A673 (cell line): ENCODE measurements at regions not wholly inside any gene's neighbourhood (a gene's known extent, or its start where the extent isn't known, plus 50 kb on each side); places are given as distances from the start of the nearest gene placed in this dataset.

Experiments
- EZH2 ChIP-seq: fragments of 200-600 bp; sonication (generic); IDR thresholded peaks from 2 replicates; pipeline ENCODE4 v1.6.1; 2017; ENCODE audit warnings: borderline replicate concordance, low read depth, mild to moderate bottlenecking, mixed read lengths, antibody characterized with exemption, low read length; ENCODE audit not compliant: poor library complexity, severe bottlenecking
- TF ChIP-seq, protein P1 (sequence below): fragments of 300-800, 200-600 bp; sonication (generic); conservative IDR thresholded peaks from 2 replicates; pipeline ENCODE4 v1.5.1; 2017; ENCODE audit warnings: low read depth, mild to moderate bottlenecking, antibody characterized with exemption, low read length, moderate library complexity, mixed read lengths

DNA sequence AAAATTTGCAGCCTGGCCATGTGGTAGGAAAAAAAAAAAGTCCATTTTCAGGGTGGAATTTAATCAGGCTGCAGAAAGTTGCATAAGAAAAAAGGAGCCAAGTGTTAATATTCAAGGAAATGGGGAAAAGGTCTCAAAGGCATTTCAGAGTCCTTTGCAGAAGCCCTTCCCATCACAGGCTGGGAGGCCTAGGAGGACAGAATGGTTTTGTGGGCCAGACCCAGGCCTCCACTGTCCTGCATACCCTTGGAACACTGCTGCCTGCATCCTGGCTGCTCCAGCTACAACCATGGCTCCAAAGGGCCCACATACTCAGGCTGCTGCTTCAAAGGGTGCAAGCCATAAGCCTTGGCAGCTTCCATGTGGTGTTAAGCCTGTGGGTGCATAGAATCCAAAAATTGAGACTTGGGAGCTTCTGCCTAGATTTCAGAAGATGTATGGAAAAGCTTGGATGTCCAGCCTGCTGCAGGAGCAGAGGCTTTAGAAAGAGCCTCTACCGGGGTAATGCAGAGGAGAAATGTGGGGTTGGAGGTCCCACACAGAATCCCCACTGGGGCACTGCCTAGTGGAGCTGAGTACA lies 239.0 kb upstream of the STXBP5 start:
- TF ChIP-seq, protein P1, sequence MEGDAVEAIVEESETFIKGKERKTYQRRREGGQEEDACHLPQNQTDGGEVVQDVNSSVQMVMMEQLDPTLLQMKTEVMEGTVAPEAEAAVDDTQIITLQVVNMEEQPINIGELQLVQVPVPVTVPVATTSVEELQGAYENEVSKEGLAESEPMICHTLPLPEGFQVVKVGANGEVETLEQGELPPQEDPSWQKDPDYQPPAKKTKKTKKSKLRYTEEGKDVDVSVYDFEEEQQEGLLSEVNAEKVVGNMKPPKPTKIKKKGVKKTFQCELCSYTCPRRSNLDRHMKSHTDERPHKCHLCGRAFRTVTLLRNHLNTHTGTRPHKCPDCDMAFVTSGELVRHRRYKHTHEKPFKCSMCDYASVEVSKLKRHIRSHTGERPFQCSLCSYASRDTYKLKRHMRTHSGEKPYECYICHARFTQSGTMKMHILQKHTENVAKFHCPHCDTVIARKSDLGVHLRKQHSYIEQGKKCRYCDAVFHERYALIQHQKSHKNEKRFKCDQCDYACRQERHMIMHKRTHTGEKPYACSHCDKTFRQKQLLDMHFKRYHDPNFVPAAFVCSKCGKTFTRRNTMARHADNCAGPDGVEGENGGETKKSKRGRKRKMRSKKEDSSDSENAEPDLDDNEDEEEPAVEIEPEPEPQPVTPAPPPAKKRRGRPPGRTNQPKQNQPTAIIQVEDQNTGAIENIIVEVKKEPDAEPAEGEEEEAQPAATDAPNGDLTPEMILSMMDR, result no peak
- no peak for TF ChIP-seq EZH2
